NCI-H345 treated with DMSO at 0.1 percent for 48 hours (cell line): ENCODE measurements at regions not wholly inside any gene's neighbourhood (a gene's known extent, or its start where the extent isn't known, plus 50 kb on each side); places are given as distances from the start of the nearest gene placed in this dataset.
"Not testable (repeated sequence)": the region's sequence is repeated elsewhere in the genome, so short reads cannot be mapped to it uniquely, and the experiment has no call there.

Experiments
- DNase-seq: peaks from one replicate; lab custom pipeline; 2025; ENCODE audit not compliant: unreplicated experiment; lab: John Stamatoyannopoulos, UW

GRCh38 chr1:10910681-10911489 is 101.6 kb upstream of the TARDBP start:
- DNase-seq, result no peak

- DNase-seq, result no peak
These were observed 100.8 kb upstream of the TARDBP start for GRCh38 chr1:10911490-10912166.

- DNase-seq, result no peak
These were observed 100.0 kb upstream of the TARDBP start for GRCh38 chr1:10912441-10912840.

- no peak for DNase-seq
These were observed 98.4 kb upstream of the TARDBP start for GRCh38 chr1:10914056-10914455.

GRCh38 chr1:10915594-10915993 is 96.9 kb upstream of the TARDBP start:
- DNase-seq, result no peak

GRCh38 chr1:10916311-10916710 is 96.1 kb upstream of the TARDBP start:
- DNase-seq, result no peak

GRCh38 chr1:10916991-10917390 is 95.5 kb upstream of the TARDBP start:
- no peak for DNase-seq

- DNase-seq, result peak; percentile 71
These were observed 94.7 kb upstream of the TARDBP start for GRCh38 chr1:10917513-10918454.

GRCh38 chr1:10918531-10918930 is 93.9 kb upstream of the TARDBP start:
- DNase-seq, result no peak

- no peak for DNase-seq
These were observed 92.3 kb upstream of the TARDBP start for GRCh38 chr1:10920063-10920626.

GRCh38 chr1:10922315-10923060 is 90.0 kb upstream of the TARDBP start:
- DNase-seq, result not testable (repeated sequence)

- no peak for DNase-seq
These were observed 88.4 kb upstream of the TARDBP start for GRCh38 chr1:10924030-10924429.

GRCh38 chr1:10928654-10929053 is 83.8 kb upstream of the TARDBP start:
- DNase-seq, result no peak

GRCh38 chr1:10932088-10932487 is 80.4 kb upstream of the TARDBP start:
- DNase-seq, result no peak

GRCh38 chr1:10934150-10934818 is 78.2 kb upstream of the TARDBP start:
- no peak for DNase-seq

- DNase-seq, result no peak
These were observed 77.2 kb upstream of the TARDBP start for GRCh38 chr1:10935246-10935645.

GRCh38 chr1:10935724-10936123 is 76.7 kb upstream of the TARDBP start:
- DNase-seq, result no peak

- DNase-seq, result no peak
These were observed 75.2 kb upstream of the TARDBP start for GRCh38 chr1:10936998-10937901.
